ENCODE measurements at regions not wholly inside any gene's neighbourhood (a gene's known extent, or its start where the extent isn't known, plus 50 kb on each side); places are given as distances from the start of the nearest gene placed in this dataset.

GRCh38 chr5:124796495-124796894 lies 50.1 kb upstream of the ZNF608 start:
- H3K9me3 ChIP-seq (ENCODE audit: low read depth, low read length) = no peaks in the 10 kb centered on the region
- no peak overlapping the region for H3K4me3 ChIP-seq (ENCODE audit: low read length)
- no peaks in the 10 kb centered on the region for H3K27me3 ChIP-seq (ENCODE audit: insufficient read depth, low read length)
- H3K4me1 ChIP-seq (ENCODE audit: insufficient read depth, low read length) = no peaks in the 10 kb centered on the region

GRCh38 chr5:124797665-124798087 lies 51.2 kb upstream of the ZNF608 start:
- no peaks in the 10 kb centered on the region for H3K27me3 ChIP-seq (ENCODE audit: insufficient read depth, low read length)
- H3K9me3 ChIP-seq (ENCODE audit: low read depth, low read length) = no peaks in the 10 kb centered on the region
- no peaks in the 10 kb centered on the region for H3K4me1 ChIP-seq (ENCODE audit: insufficient read depth, low read length)
- no peak overlapping the region for H3K4me3 ChIP-seq (ENCODE audit: low read length)

- H3K4me3 ChIP-seq (ENCODE audit: low read length) = no peak overlapping the region
Measured at GRCh38 chr5:124798890-124799289, 52.5 kb upstream of the ZNF608 start.

GRCh38 chr5:124801551-124801950 lies 55.1 kb upstream of the ZNF608 start:
- H3K27me3 ChIP-seq (ENCODE audit: insufficient read depth, low read length) = no peaks in the 10 kb centered on the region
- H3K9me3 ChIP-seq (ENCODE audit: low read depth, low read length) = no peaks in the 10 kb centered on the region
- no peaks in the 10 kb centered on the region for H3K4me1 ChIP-seq (ENCODE audit: insufficient read depth, low read length)
- H3K4me3 ChIP-seq (ENCODE audit: low read length) = no peak overlapping the region

More at GRCh38 chr5:124798890-124799289, 52.5 kb upstream of the ZNF608 start:
- H3K27me3 ChIP-seq (ENCODE audit: insufficient read depth, low read length) = no peaks in the 10 kb centered on the region
- no peaks in the 10 kb centered on the region for H3K4me1 ChIP-seq (ENCODE audit: insufficient read depth, low read length)
- H3K9me3 ChIP-seq (ENCODE audit: low read depth, low read length) = no peaks in the 10 kb centered on the region

GRCh38 chr5:124803617-124804323 lies 57.3 kb upstream of the ZNF608 start:
- H3K4me1 ChIP-seq (ENCODE audit: insufficient read depth, low read length) = no peaks in the 10 kb centered on the region
- H3K9me3 ChIP-seq (ENCODE audit: low read depth, low read length) = no peaks in the 10 kb centered on the region
- H3K27me3 ChIP-seq (ENCODE audit: insufficient read depth, low read length) = no peaks in the 10 kb centered on the region
- H3K4me3 ChIP-seq (ENCODE audit: low read length) = no peak overlapping the region

- H3K27me3 ChIP-seq (ENCODE audit: insufficient read depth, low read length) = no peaks in the 10 kb centered on the region
- no peak overlapping the region for H3K4me3 ChIP-seq (ENCODE audit: low read length)
- H3K4me1 ChIP-seq (ENCODE audit: insufficient read depth, low read length) = no peaks in the 10 kb centered on the region
- no peaks in the 10 kb centered on the region for H3K9me3 ChIP-seq (ENCODE audit: low read depth, low read length)
Measured at GRCh38 chr5:124806026-124806372, 59.6 kb upstream of the ZNF608 start.

- no peak overlapping the region for H3K4me3 ChIP-seq (ENCODE audit: low read length)
- H3K4me1 ChIP-seq (ENCODE audit: insufficient read depth, low read length) = no peaks in the 10 kb centered on the region
- no peaks in the 10 kb centered on the region for H3K9me3 ChIP-seq (ENCODE audit: low read depth, low read length)
- no peaks in the 10 kb centered on the region for H3K27me3 ChIP-seq (ENCODE audit: insufficient read depth, low read length)
Measured at GRCh38 chr5:124806373-124807077, 60.1 kb upstream of the ZNF608 start.

- no peak overlapping the region for H3K4me3 ChIP-seq (ENCODE audit: low read length)
- H3K4me1 ChIP-seq (ENCODE audit: insufficient read depth, low read length) = no peaks in the 10 kb centered on the region
- H3K9me3 ChIP-seq (ENCODE audit: low read depth, low read length) = no peaks in the 10 kb centered on the region
- H3K27me3 ChIP-seq (ENCODE audit: insufficient read depth, low read length) = no peaks in the 10 kb centered on the region
Measured at GRCh38 chr5:124808842-124809268, 62.4 kb upstream of the ZNF608 start.

GRCh38 chr5:124810396-124811006 lies 64.1 kb upstream of the ZNF608 start:
- H3K4me1 ChIP-seq (ENCODE audit: insufficient read depth, low read length) = no peaks in the 10 kb centered on the region
- no peaks in the 10 kb centered on the region for H3K27me3 ChIP-seq (ENCODE audit: insufficient read depth, low read length)
- no peaks in the 10 kb centered on the region for H3K9me3 ChIP-seq (ENCODE audit: low read depth, low read length)
- H3K4me3 ChIP-seq (ENCODE audit: low read length) = no peak overlapping the region

GRCh38 chr5:124812771-124813358 lies 66.4 kb upstream of the ZNF608 start:
- Histone ChIP-seq H3K9me3 (ENCODE audit: low read depth, low read length) (no peaks in the 10 kb centered on the region), H3K4me3 (ENCODE audit: low read length) (no peak overlapping the region), H3K27me3 (ENCODE audit: insufficient read depth, low read length) (no peaks in the 10 kb centered on the region), H3K4me1 (ENCODE audit: insufficient read depth, low read length) (no peaks in the 10 kb centered on the region)

GRCh38 chr5:124816381-124816780 lies 69.9 kb upstream of the ZNF608 start:
- H3K4me1 ChIP-seq (ENCODE audit: insufficient read depth, low read length) = no peaks in the 10 kb centered on the region
- no peaks in the 10 kb centered on the region for H3K9me3 ChIP-seq (ENCODE audit: low read depth, low read length)
- H3K4me3 ChIP-seq (ENCODE audit: low read length) = no peak overlapping the region
- no peaks in the 10 kb centered on the region for H3K27me3 ChIP-seq (ENCODE audit: insufficient read depth, low read length)

GRCh38 chr5:124819201-124819600 lies 72.8 kb upstream of the ZNF608 start:
- Histone ChIP-seq H3K27me3 (ENCODE audit: insufficient read depth, low read length) (no peaks in the 10 kb centered on the region), H3K4me1 (ENCODE audit: insufficient read depth, low read length) (no peaks in the 10 kb centered on the region), H3K9me3 (ENCODE audit: low read depth, low read length) (no peaks in the 10 kb centered on the region)

GRCh38 chr5:124822647-124823046 lies 76.2 kb upstream of the ZNF608 start:
- peaks cover 5% of the 10 kb centered on the region for H3K4me1 ChIP-seq (ENCODE audit: insufficient read depth, low read length)
- H3K4me3 ChIP-seq (ENCODE audit: low read length) = no peak overlapping the region
- no peaks in the 10 kb centered on the region for H3K9me3 ChIP-seq (ENCODE audit: low read depth, low read length)
- H3K27me3 ChIP-seq (ENCODE audit: insufficient read depth, low read length) = no peaks in the 10 kb centered on the region

More at GRCh38 chr5:124819201-124819600, 72.8 kb upstream of the ZNF608 start:
- no peak overlapping the region for H3K4me3 ChIP-seq (ENCODE audit: low read length)

- Histone ChIP-seq H3K4me3 (ENCODE audit: low read length) (no peak overlapping the region), H3K27me3 (ENCODE audit: insufficient read depth, low read length) (no peaks in the 10 kb centered on the region), H3K4me1 (ENCODE audit: insufficient read depth, low read length) (peaks cover 5% of the 10 kb centered on the region), H3K9me3 (ENCODE audit: low read depth, low read length) (no peaks in the 10 kb centered on the region)
Measured at GRCh38 chr5:124823380-124823779, 76.9 kb upstream of the ZNF608 start.

GRCh38 chr5:124824637-124825158 lies 78.3 kb upstream of the ZNF608 start:
- no peaks in the 10 kb centered on the region for H3K27me3 ChIP-seq (ENCODE audit: insufficient read depth, low read length)
- peaks cover 5% of the 10 kb centered on the region for H3K4me1 ChIP-seq (ENCODE audit: insufficient read depth, low read length)
- no peak overlapping the region for H3K4me3 ChIP-seq (ENCODE audit: low read length)
- no peaks in the 10 kb centered on the region for H3K9me3 ChIP-seq (ENCODE audit: low read depth, low read length)

Measured in mononuclear cell (primary cell).